HEK293T (cell line): ENCODE measurements at regions not wholly inside any gene's neighbourhood (a gene's known extent, or its start where the extent isn't known, plus 50 kb on each side); places are given as distances from the start of the nearest gene placed in this dataset.

Source experiments
- CTCF ChIA-PET: fragments of 350-600 bp; formaldehyde crosslinking; extraction: SDS; loops from one replicate; lab custom pipeline; 2021; ENCODE audit warnings: antibody characterized with exemption, inconsistent platforms; lab: Yijun Ruan, JAX
- POLR2A ChIA-PET: fragments of 350-600 bp; formaldehyde crosslinking; extraction: SDS; loops from one replicate; lab custom pipeline; 2020; ENCODE audit warnings: antibody characterized with exemption, inconsistent platforms; lab: Yijun Ruan, JAX
- DNase-seq: peaks from one replicate; pipeline ENCODE4 v3.0.0; 2012; ENCODE audit warnings: mixed read lengths; ENCODE audit errors: extremely low spot score
- ARNT ChIP-seq: fragments of 450-650 bp; IDR thresholded peaks from 2 replicates; pipeline ENCODE4 v1.6.1; 2017; ENCODE audit warnings: mild to moderate bottlenecking
- BHLHE40 ChIP-seq: fragments of 450-650 bp; IDR thresholded peaks from 2 replicates; pipeline ENCODE4 v1.6.1; 2016; ENCODE audit warnings: mild to moderate bottlenecking, moderate library complexity, borderline replicate concordance
- CTBP1 ChIP-seq: fragments of 450-650 bp; IDR thresholded peaks from 2 replicates; pipeline ENCODE4 v1.6.1; 2016; ENCODE audit warnings: borderline replicate concordance
- ELF4 ChIP-seq: fragments of 450-650 bp; IDR thresholded peaks from 2 replicates; pipeline ENCODE4 v1.6.1; 2017; ENCODE audit warnings: antibody characterized with exemption
- FOXA1 ChIP-seq: fragments of 450-650 bp; IDR thresholded peaks from 2 replicates; pipeline ENCODE4 v1.6.1; 2016; ENCODE audit warnings: mild to moderate bottlenecking
- FOXK2 ChIP-seq: fragments of 450-650 bp; IDR thresholded peaks from 2 replicates; pipeline ENCODE4 v1.6.1; 2016; ENCODE audit warnings: mild to moderate bottlenecking
- FOXM1 ChIP-seq: fragments of 450-650 bp; IDR thresholded peaks from 2 replicates; pipeline ENCODE4 v1.6.1; 2017; ENCODE audit warnings: mild to moderate bottlenecking, borderline replicate concordance
- HDGF ChIP-seq: fragments of 450-650 bp; IDR thresholded peaks from 2 replicates; pipeline ENCODE4 v1.6.1; 2017; ENCODE audit warnings: antibody characterized with exemption, borderline replicate concordance
- L3MBTL2 ChIP-seq: fragments of 450-650 bp; conservative IDR thresholded peaks from 2 replicates; pipeline ENCODE4 v1.6.1; 2016; ENCODE audit warnings: mild to moderate bottlenecking
- LEF1 ChIP-seq: fragments of 450-650 bp; IDR thresholded peaks from 2 replicates; pipeline ENCODE4 v1.6.1; 2017; ENCODE audit warnings: mild to moderate bottlenecking, borderline replicate concordance
- NFRKB ChIP-seq: fragments of 450-650 bp; IDR thresholded peaks from 2 replicates; pipeline ENCODE4 v1.6.1; 2016; ENCODE audit warnings: mild to moderate bottlenecking, moderate library complexity
- SP1 ChIP-seq: fragments of 450-650 bp; IDR thresholded peaks from 2 replicates; pipeline ENCODE4 v1.6.1; 2017
- SUZ12 ChIP-seq: fragments of 450-650 bp; IDR thresholded peaks from 2 replicates; pipeline ENCODE4 v1.6.1; 2016; ENCODE audit warnings: mild to moderate bottlenecking
- TARDBP ChIP-seq: fragments of 450-650 bp; IDR thresholded peaks from 2 replicates; pipeline ENCODE4 v1.6.1; 2016
- ZNF384 ChIP-seq: fragments of 450-650 bp; IDR thresholded peaks from 2 replicates; pipeline ENCODE4 v1.6.1; 2016
- TF ChIP-seq, protein P1 (sequence below): fragments of 450-650 bp; IDR thresholded peaks from 2 replicates; pipeline ENCODE4 v1.6.1; 2016

- CTCF ChIA-PET: no interaction called here
- no peak for DNase-seq
- no peak for TF ChIP-seq HDGF
- TF ChIP-seq LEF1: no peak
- no peak for TF ChIP-seq SUZ12
- TF ChIP-seq TARDBP: no peak
- POLR2A ChIA-PET: no interaction called here
Measured at GRCh38 chr20:50434653-50435396, 75.4 kb upstream of the PTPN1 start.

- CTCF ChIA-PET: no interaction called here
- TF ChIP-seq ARNT: no peak
- TF ChIP-seq, protein P1, sequence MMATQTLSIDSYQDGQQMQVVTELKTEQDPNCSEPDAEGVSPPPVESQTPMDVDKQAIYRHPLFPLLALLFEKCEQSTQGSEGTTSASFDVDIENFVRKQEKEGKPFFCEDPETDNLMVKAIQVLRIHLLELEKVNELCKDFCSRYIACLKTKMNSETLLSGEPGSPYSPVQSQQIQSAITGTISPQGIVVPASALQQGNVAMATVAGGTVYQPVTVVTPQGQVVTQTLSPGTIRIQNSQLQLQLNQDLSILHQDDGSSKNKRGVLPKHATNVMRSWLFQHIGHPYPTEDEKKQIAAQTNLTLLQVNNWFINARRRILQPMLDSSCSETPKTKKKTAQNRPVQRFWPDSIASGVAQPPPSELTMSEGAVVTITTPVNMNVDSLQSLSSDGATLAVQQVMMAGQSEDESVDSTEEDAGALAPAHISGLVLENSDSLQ: no peak
- TF ChIP-seq SUZ12: no peak
- TF ChIP-seq FOXA1: no peak
- TF ChIP-seq HDGF: no peak
- TF ChIP-seq FOXM1: no peak
- TF ChIP-seq LEF1: no peak
- TF ChIP-seq NFRKB: no peak
- no peak for TF ChIP-seq ELF4
- TF ChIP-seq SP1: no peak
- TF ChIP-seq FOXK2: no peak
- TF ChIP-seq CTBP1: no peak
- TF ChIP-seq L3MBTL2: no peak
- TF ChIP-seq ZNF384: no peak
- no peak for TF ChIP-seq BHLHE40
- TF ChIP-seq TARDBP: no peak
- POLR2A ChIA-PET: no interaction called here
- no peak for DNase-seq
Measured at GRCh38 chr20:50435397-50436051, 74.7 kb upstream of the PTPN1 start.

DNA sequence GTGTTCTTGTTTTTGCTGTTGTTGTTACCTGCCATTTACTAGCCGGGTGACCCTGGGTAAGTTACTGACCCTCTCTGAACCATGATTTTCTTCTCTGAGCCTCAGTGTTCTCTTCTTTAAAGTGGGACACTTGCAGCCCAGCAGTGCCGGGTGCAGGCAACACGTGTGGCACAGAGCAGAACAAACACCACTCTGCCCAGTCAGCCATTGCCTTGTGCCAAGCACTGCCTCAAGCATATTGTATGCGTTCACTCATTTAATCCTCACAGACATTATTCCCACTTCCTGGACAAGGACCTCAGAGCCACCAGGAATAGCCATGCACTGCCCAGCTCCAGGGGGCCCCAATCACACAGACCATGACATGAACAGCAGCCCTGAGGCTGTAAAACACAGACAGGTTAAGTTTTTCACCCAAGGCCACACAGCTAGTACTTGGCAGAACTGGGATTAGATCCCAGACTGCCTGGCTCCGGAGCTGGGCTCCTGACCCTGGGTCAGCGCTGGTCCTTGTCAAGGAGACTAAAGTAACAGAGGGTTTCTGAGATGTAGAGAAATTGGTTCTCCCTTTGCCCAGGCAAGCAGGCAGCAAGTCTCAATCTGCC lies 74.0 kb upstream of the PTPN1 start:
- ChIA-PET POLR2A (no interaction called here), CTCF (no interaction called here)
- TF ChIP-seq BHLHE40: no peak
- no peak for TF ChIP-seq FOXM1
- no peak for TF ChIP-seq SP1
- no peak for TF ChIP-seq HDGF
- no peak for TF ChIP-seq ARNT
- no peak for TF ChIP-seq LEF1
- no peak for TF ChIP-seq ZNF384
- DNase-seq: no peak

DNA sequence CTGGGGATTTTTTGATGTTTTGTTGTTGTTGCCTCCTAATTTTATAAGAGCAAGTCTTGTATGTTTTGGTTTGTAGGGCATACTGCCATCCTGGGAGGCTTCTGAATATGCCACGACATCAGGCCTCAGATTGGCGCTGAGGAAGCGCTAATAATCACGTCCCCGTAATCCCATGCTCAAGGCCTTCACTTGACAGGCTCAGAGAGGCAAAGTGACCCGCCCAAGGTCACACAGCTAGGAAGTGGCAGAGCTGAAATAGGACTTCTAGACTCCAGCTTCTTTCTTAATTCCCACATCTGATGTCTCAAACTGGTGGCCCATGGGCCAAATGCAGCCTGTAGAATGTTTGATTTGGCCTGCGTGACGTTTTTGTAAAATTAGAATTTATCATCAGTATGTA lies 73.5 kb upstream of the PTPN1 start:
- TF ChIP-seq TARDBP (no peak), HDGF (no peak), ELF4 (no peak), ZNF384 (no peak), FOXA1 (no peak), SP1 (no peak), BHLHE40 (no peak), FOXM1 (no peak), L3MBTL2 (no peak), FOXK2 (no peak), LEF1 (no peak), SUZ12 (no peak), ARNT (no peak), NFRKB (no peak), CTBP1 (no peak)
- TF ChIP-seq, protein P1: no peak
- POLR2A ChIA-PET: no interaction called here

GRCh38 chr20:50438986-50439407 lies 71.2 kb upstream of the PTPN1 start:
- TF ChIP-seq L3MBTL2 (no peak), NFRKB (no peak), FOXA1 (no peak), ZNF384 (no peak), TARDBP (no peak)
- ChIA-PET CTCF (interaction anchor here (0.6 kb wide), 1 partner anchor 305 kb away, joined by 4 read pairs; no protein-coding TSS in a partner anchor), POLR2A (no interaction called here)
- DNase-seq: no peak

More for the DNA sequence above, 73.5 kb upstream of the PTPN1 start:
- CTCF ChIA-PET: no interaction called here
- no peak for DNase-seq

- TF ChIP-seq FOXA1 (no peak), L3MBTL2 (no peak), ELF4 (no peak)
- ChIA-PET POLR2A (no interaction called here), CTCF (interaction anchor here (0.6 kb wide), 1 partner anchor 304 kb away, joined by 4 read pairs; no protein-coding TSS in a partner anchor)
- DNase-seq: no peak
Measured at GRCh38 chr20:50439539-50440453, 70.4 kb upstream of the PTPN1 start.
